NCI-H446 (cell line): ENCODE measurements at regions not wholly inside any gene's neighbourhood (a gene's known extent, or its start where the extent isn't known, plus 50 kb on each side); places are given as distances from the start of the nearest gene placed in this dataset.
"Not testable (repeated sequence)": the region's sequence is repeated elsewhere in the genome, so short reads cannot be mapped to it uniquely, and the experiment has no call there.

Experiments
- DNase-seq, 2 experiments: peaks; one replicate each; lab custom pipeline; 2025; lab: John Stamatoyannopoulos, UW

GRCh38 chr2:147416099-147416498, 428.7 kb upstream of the ACVR2A start:
- no peak for DNase-seq

GRCh38 chr2:147414656-147415055, 430.2 kb upstream of the ACVR2A start:
- DNase-seq = not testable (repeated sequence)

- no peak for DNase-seq
Observed at GRCh38 chr2:147408357-147408756, 436.5 kb upstream of the ACVR2A start.

- DNase-seq = no peak
Observed at GRCh38 chr2:147405651-147406050, 439.2 kb upstream of the ACVR2A start.

DNA sequence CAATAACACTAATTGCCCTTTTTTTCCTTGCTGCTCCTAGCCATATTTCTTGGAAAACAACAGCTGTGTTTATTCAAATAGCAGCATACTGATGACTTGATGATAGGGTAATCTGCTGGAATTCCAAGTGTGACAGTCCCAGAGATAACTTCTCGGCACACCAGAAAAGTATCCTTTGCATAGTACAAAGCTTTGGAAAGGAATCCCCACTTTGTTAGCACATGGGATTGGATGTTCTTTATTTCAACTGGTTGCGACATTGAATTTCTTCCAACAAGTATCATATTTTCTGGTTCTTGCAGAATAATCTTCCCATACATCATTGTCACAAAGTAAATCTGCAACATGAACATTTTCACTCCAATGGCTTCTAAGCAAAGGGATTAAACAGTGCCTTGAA, 445.8 kb upstream of the ACVR2A start:
- DNase-seq = no peak

DNA sequence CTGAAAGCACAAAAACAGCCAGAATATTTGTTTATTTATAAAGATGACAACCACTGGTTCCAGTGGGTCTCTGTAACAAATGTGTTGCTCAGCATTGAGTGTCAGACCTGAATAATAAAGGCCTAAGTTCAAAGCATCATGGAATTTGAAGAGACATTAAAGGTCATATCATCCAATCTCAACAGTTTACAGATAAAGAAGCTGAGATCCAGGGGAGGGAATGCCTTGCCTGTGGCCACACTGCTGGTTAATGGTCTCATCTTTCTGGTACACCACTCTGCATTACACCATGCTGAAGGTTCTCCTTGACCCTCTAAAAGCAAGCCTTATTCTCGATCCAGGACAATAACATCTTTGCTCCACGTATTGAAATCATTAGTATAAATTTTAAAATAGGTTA, 446.5 kb upstream of the ACVR2A start:
- no peak for DNase-seq

- no peak for DNase-seq
Observed at GRCh38 chr2:147396890-147397289, 447.9 kb upstream of the ACVR2A start.

- DNase-seq = no peak
Observed at GRCh38 chr2:147394179-147394790, 450.5 kb upstream of the ACVR2A start.

GRCh38 chr2:147392180-147392579, 452.6 kb upstream of the ACVR2A start:
- DNase-seq = no peak

GRCh38 chr2:147390475-147390874, 454.4 kb upstream of the ACVR2A start:
- DNase-seq = no peak

DNA sequence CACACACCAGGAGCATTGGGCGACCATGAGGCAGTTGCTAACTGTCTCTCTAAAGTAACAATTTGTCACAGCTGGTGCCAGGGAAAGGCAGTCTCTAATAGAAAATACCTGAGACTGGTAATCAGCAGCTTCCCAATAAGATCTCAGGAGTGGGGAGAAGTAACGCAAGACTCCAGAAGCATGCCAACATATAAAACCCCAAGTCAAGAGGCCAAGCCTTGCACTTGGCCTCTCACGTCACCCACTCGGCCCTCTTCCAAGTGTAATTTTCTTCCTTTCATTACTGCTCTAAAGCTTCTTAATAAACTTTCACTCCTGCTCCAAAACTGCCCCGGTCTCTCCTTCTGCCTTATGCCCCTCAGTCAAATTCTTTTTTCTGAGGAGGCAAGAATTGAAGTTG, 455.6 kb upstream of the ACVR2A start:
- DNase-seq = no peak

- no peak for DNase-seq
Observed at GRCh38 chr2:147388217-147388616, 456.6 kb upstream of the ACVR2A start.

DNA sequence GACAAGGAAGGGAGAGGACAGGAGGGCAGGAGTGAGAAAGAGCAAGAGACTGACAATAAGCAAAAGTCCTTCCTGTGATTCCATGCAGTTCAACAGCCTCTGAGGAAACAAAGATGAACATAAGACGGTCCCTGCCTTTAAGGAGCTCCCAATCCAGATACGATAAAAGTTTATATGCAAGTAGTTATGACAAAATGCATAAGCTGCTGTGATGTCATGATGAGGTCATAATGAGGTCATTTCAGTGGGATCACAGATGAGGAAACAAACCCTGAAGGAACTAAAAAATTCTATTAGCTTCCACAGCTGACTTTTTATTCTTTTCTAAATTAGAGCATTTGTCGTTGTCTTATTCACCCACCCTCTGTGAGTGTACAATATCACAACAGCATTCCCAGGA, 458.5 kb upstream of the ACVR2A start:
- DNase-seq = no peak

GRCh38 chr2:147385600-147385999, 459.2 kb upstream of the ACVR2A start:
- DNase-seq = no peak

DNA sequence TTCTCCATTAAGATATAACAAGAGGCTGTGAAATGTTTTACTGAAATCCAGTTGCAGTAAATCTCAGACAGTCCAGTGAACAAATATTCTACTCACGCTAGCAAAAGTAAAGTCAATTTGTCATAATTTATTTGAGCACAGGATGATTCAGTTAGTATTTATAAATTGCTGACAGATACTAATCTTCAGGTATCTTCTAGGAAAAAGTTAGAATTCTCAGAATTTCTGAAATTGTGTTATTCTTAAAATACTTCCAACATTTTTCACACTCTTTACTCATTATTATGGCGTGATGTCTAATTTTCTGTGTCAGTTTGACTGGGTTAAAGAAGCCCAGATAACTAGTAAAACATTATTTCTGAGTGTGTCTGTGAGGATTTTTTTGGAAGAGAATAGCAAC, 460.2 kb upstream of the ACVR2A start:
- no peak for DNase-seq

GRCh38 chr2:147382322-147382948, 462.4 kb upstream of the ACVR2A start:
- peak; percentile 73 to 92 for DNase-seq

GRCh38 chr2:147378403-147378802, 466.4 kb upstream of the ACVR2A start:
- no peak for DNase-seq

DNA sequence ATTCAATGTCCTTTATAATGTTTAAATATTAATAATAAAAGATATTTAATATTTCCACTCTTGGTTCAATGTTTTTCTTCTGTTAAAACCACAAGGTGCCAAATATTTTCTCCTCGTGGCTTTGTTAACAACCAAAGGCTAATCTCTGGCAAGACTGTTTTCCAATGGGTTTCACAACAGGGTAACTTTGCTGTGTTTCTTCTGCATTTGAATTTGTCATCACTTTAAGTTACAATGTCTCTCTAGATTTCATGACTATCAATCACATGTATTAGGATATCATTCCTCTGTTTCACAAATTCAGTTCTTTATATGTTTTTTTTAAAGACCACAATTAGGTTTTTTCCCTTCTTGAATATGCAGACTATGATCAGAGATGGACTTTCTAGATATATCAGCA, 469.8 kb upstream of the ACVR2A start:
- DNase-seq = no peak

GRCh38 chr2:147374423-147374811, 470.4 kb upstream of the ACVR2A start:
- peak; percentile 65 to 94 for DNase-seq

DNA sequence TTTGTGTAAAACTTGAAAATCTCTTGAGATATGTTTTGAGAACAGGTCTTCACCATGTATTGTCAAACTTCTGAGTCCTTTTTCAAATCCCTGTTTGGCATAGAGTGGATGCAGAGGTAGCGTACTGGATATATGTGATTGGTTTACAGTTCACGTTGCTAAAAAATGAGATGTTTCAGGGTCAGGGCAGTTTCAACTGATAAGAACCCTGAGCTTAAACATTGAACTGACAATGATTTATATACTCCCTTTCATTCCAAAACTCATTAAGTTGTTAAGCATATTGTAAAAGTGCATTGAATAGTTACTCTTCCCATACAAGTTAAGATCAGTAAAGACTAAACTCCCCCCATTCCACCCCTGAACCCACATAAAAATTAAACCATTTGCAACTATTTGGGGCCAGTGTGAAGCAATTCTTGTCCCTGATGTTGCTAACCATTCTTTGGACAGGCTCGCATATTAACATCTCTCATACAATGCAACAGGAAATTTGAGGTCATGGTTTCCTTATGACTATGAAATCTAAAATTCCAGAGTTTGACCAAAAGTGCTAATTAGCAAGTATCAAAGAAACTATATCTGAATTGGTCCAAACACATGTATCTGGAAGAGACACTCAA, 470.9 kb upstream of the ACVR2A start:
- DNase-seq = no peak

GRCh38 chr2:147368306-147368705, 476.5 kb upstream of the ACVR2A start:
- DNase-seq = no peak

DNA sequence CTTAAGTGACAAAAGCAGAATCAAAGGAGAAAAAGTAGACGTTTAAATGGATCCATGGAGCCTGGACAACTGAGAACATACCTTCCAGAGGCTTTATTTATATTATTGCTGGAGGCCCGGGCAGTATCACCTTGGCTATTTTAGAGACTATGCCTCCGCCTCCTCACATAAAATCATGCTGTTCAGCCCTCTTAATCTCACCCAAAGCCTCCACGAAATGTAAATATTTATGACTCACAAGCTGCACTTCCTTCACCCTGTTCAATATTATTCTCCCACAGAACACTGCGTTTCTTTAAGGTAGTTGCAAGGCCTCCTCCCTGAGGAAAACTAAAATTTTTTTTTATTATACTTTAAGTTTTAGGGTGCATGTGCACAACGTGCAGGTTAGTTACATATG, 478.6 kb upstream of the ACVR2A start:
- no peak for DNase-seq

DNA sequence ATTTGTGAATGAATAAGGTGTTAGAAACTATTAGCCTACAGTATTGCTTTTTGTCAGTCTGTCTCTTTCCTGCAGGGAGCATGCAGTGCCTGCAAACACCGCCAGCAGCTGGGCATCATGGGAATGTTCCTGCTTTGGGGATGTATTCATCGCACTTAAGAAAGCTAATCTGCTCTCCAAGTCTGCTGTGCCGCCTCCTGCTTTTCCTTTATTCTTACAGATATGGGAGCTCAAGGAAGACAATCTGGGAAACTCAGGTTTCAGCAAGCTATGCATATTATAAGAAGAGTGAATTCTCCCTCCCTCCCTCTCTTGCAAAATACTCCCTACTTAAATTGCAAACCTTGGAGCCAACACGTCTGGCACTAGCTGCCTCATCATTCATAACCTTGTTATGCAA, 479.2 kb upstream of the ACVR2A start:
- no peak for DNase-seq

- no peak for DNase-seq
Observed at GRCh38 chr2:147364597-147364996, 480.2 kb upstream of the ACVR2A start.
